DND-41 (cell line): ENCODE measurements at regions not wholly inside any gene's neighbourhood (a gene's known extent, or its start where the extent isn't known, plus 50 kb on each side); places are given as distances from the start of the nearest gene placed in this dataset.

Experiments used
- ATAC-seq: fragments of 200-7000 bp; cut with Tn5 transposase; 3 replicates; pipeline ENCODE4 v1.9.1; 2021; ENCODE audit warnings: low read depth; ENCODE audit not compliant: insufficient read depth
- DNase-seq: peaks from one replicate; pipeline ENCODE4 v3.0.0-alpha.2; 2020
- H2AFZ ChIP-seq: 2 replicates; pipeline ENCODE4 v1.6.0; 2012; ENCODE audit warnings: low read depth, low read length
- H3K27ac ChIP-seq: 2 replicates; pipeline ENCODE4 v1.5.1; 2012; ENCODE audit warnings: low read length, inconsistent platforms
- H3K27me3 ChIP-seq: fragments of 200-600 bp; sonication (generic); 2 replicates; pipeline ENCODE4 v1.6.0; 2012; ENCODE audit warnings: low read length, mild to moderate bottlenecking, inconsistent platforms; ENCODE audit not compliant: insufficient read depth, poor library complexity
- H3K36me3 ChIP-seq: 2 replicates; pipeline ENCODE4 v1.5.1; 2012; ENCODE audit warnings: low read length, inconsistent platforms; ENCODE audit not compliant: insufficient read depth
- H3K4me1 ChIP-seq: 2 replicates; pipeline ENCODE4 v1.5.1; 2012; ENCODE audit warnings: mild to moderate bottlenecking, low read length; ENCODE audit not compliant: insufficient read depth
- H3K4me2 ChIP-seq: 2 replicates; pipeline ENCODE4 v1.6.0; 2012; ENCODE audit warnings: mild to moderate bottlenecking, moderate library complexity, low read length, inconsistent platforms; ENCODE audit not compliant: insufficient read depth
- H3K4me3 ChIP-seq, 2 experiments: fragments of 200-600 bp in 1 of 2; shearing (Covaris generic) in 1 of 2; 2 replicates each; pipeline ENCODE4 v1.5.1; 2012 to 2016; ENCODE audit warnings: inconsistent platforms in 2 of 2, low read length in 2 of 2, mild to moderate bottlenecking in 2 of 2, low read depth in 1 of 2, moderate library complexity in 1 of 2
- H3K79me2 ChIP-seq: 2 replicates; pipeline ENCODE4 v1.6.0; 2012; ENCODE audit warnings: low read length, inconsistent platforms; ENCODE audit not compliant: insufficient read depth
- H3K9ac ChIP-seq: 2 replicates; pipeline ENCODE4 v1.6.0; 2012; ENCODE audit warnings: low read depth, mild to moderate bottlenecking, inconsistent platforms, low read length, moderate library complexity
- H3K9me3 ChIP-seq: 2 replicates; pipeline ENCODE4 v1.5.1; 2012; ENCODE audit warnings: low read length, moderate library complexity, mild to moderate bottlenecking, inconsistent platforms; ENCODE audit not compliant: insufficient read depth, severe bottlenecking
- H4K20me1 ChIP-seq: 2 replicates; pipeline ENCODE4 v1.6.0; 2012; ENCODE audit warnings: low read length; ENCODE audit not compliant: insufficient read depth
- EZH2 ChIP-seq: IDR thresholded peaks from 3 replicates; pipeline ENCODE4 v1.6.1; 2012; ENCODE audit warnings: borderline replicate concordance, low read depth, mild to moderate bottlenecking, moderate library complexity, low read length, inconsistent platforms; ENCODE audit not compliant: severe bottlenecking
- TF ChIP-seq, protein P1 (sequence below): IDR thresholded peaks from 2 replicates; pipeline ENCODE4 v1.5.1; 2012; ENCODE audit warnings: borderline replicate concordance, low read length, moderate library complexity, mild to moderate bottlenecking; ENCODE audit not compliant: poor library complexity, severe bottlenecking; ENCODE audit errors: extremely low read depth

DNA sequence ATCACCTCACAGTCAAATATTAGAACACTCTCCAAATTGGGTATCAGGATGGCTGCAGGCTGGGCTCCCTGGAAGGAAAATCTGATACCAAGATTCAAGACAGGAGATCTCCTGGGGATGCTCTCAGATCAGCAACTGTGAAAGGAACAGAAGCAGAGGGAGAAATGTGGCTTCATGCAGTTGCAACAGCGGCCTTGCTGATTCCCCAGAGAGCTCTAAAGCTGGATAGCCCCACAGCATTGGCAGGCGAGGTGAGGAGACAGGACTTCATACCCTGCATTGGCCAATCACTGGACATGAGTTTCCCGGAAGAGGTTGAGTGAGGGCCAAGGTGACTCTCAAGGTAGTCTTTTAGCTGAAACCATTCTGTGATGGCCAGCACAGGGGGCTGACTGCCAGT is 190.6 kb downstream of the PTPN20 start:
- Histone ChIP-seq H3K9ac (no peak overlapping the region), H3K27me3 (no peaks in the 10 kb centered on the region)
- DNase-seq = no peak

DNA sequence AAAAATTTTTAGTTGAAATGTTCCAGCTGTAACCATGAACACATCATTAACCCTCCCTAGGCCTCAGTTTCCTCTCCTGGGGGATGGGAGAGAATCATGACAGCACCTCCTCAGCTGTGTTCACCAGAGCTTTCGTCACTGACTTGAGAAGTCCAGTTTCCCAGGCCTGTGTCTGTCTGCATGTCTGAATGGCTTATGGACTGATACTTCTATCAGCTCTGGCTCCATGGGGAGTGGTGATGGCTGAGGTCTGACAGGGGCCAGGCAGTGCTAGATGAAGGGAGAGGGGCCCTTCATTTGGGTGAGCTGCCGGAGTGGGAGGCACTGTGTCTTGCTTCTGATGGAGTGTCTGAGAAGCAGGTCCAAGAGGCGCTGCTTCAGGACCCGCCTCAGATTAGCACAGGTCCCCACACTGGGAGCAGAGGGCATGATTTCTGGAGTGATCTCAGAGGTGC is 192.9 kb downstream of the PTPN20 start:
- Histone ChIP-seq H3K4me2 (no peak overlapping the region), H4K20me1 (no peaks in the 10 kb centered on the region), H3K4me3 (no peak overlapping the region), H3K9me3 (no peaks in the 10 kb centered on the region), H3K4me1 (peaks cover 11% of the 10 kb centered on the region), H3K36me3 (no peaks in the 10 kb centered on the region), H3K79me2 (no peaks in the 10 kb centered on the region), H3K27ac (no peak overlapping the region), H2AFZ (no peak overlapping the region), H3K27me3 (no peaks in the 10 kb centered on the region), H3K9ac (no peak overlapping the region)
- ATAC-seq (no peak), DNase-seq (no peak)
- TF ChIP-seq EZH2 = no peak
- TF ChIP-seq, protein P1, sequence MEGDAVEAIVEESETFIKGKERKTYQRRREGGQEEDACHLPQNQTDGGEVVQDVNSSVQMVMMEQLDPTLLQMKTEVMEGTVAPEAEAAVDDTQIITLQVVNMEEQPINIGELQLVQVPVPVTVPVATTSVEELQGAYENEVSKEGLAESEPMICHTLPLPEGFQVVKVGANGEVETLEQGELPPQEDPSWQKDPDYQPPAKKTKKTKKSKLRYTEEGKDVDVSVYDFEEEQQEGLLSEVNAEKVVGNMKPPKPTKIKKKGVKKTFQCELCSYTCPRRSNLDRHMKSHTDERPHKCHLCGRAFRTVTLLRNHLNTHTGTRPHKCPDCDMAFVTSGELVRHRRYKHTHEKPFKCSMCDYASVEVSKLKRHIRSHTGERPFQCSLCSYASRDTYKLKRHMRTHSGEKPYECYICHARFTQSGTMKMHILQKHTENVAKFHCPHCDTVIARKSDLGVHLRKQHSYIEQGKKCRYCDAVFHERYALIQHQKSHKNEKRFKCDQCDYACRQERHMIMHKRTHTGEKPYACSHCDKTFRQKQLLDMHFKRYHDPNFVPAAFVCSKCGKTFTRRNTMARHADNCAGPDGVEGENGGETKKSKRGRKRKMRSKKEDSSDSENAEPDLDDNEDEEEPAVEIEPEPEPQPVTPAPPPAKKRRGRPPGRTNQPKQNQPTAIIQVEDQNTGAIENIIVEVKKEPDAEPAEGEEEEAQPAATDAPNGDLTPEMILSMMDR = no peak

More for the DNA sequence above, 190.6 kb downstream of the PTPN20 start:
- Histone ChIP-seq H3K27ac (no peak overlapping the region), H4K20me1 (no peaks in the 10 kb centered on the region), H3K4me2 (no peak overlapping the region), H3K4me1 (0 out of 2 replicates have a peak, but pooled peaks cover under 1% of the 10 kb centered on the region), H3K79me2 (no peaks in the 10 kb centered on the region), H3K9me3 (no peaks in the 10 kb centered on the region), H3K36me3 (no peaks in the 10 kb centered on the region), H2AFZ (no peak overlapping the region), H3K4me3 (no peak overlapping the region)
- ATAC-seq = no peak
- TF ChIP-seq, protein P1 = no peak
- no peak for TF ChIP-seq EZH2

DNA sequence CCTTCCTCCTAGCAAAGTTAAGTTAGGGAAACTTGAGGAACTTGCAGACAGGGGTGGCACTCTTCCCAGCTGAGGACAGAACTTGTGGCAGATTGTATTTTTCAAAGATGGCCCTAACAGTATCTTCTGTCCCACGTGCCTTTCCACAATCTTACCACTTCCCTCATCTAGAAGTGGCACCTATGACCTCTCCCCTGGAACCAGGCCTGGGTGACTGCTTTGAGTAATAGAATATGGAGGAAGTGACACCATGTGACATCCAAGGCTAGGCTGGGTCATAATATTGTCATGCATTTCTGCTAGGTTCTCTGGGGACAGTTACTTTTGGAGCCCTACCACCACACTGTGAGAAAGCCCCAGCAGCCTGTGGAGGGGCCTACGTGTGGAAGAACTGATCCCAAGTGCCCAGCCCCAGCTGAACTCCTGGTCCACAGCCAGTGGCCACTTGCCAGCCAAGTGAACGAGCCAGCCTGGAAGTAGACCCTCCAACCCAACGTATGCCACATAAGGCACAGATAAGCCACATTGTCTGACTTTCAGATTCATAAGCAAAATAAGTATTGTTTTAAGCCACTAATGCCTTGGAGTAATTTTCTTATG is 193.7 kb downstream of the PTPN20 start:
- Histone ChIP-seq H3K4me2 (no peak overlapping the region), H3K9me3 (no peaks in the 10 kb centered on the region), H3K27me3 (no peaks in the 10 kb centered on the region), H3K36me3 (no peaks in the 10 kb centered on the region), H2AFZ (no peak overlapping the region), H3K79me2 (no peaks in the 10 kb centered on the region), H3K27ac (no peak overlapping the region), H3K4me1 (peaks cover 11% of the 10 kb centered on the region), H3K9ac (no peak overlapping the region), H3K4me3 (no peak overlapping the region), H4K20me1 (no peaks in the 10 kb centered on the region)
- TF ChIP-seq, protein P1 = no peak
- no peak for TF ChIP-seq EZH2
- ATAC-seq (no peak), DNase-seq (no peak)
